Mucosa of descending colon (tissue), 3 donors: ENCODE measurements at regions not wholly inside any gene's neighbourhood (a gene's known extent, or its start where the extent isn't known, plus 50 kb on each side); places are given as distances from the start of the nearest gene placed in this dataset. TPM values are rescaled to one million over a fixed set of nuclear protein-coding genes. Genes with fewer than 3 reads are reported as not detected.
A peak's percentile ranks its signal among the peaks of the same experiment; 100 is the strongest.

Experiments
- ATAC-seq: fragments of 200-7000 bp; cut with Tn5 transposase; one replicate; pipeline ENCODE4 v1.9.1; 2020; ENCODE audit warnings: mild to moderate bottlenecking, moderate library complexity
- DNase-seq, 3 donors: peaks; one replicate each; pipeline ENCODE4 v3.0.0-alpha.2; 2020
- H3K36me3 ChIP-seq: fragments of 200-600 bp; one replicate; pipeline ENCODE4 v1.8.0; 2021; ENCODE audit warnings: low read depth, mild to moderate bottlenecking
- H3K4me1 ChIP-seq: fragments of 200-600 bp; one replicate; pipeline ENCODE4 v1.8.0; 2021; ENCODE audit warnings: low read depth, mild to moderate bottlenecking
- H3K4me3 ChIP-seq: fragments of 200-600 bp; one replicate; pipeline ENCODE4 v1.8.0; 2021; ENCODE audit warnings: mild to moderate bottlenecking
- H3K9me3 ChIP-seq: fragments of 200-600 bp; one replicate; pipeline ENCODE4 v1.8.0; 2021; ENCODE audit warnings: mild to moderate bottlenecking
- CTCF ChIP-seq: fragments of 200-600 bp; IDR thresholded peaks from one replicate; pipeline ENCODE4 v1.8.0; 2022; ENCODE audit warnings: antibody characterized with exemption, mild to moderate bottlenecking
- intact Hi-C, 2 donors: fragments of 100-400 bp; cut with DNase I in 1 of 2; cut with micrococcal nuclease in 1 of 2; formaldehyde crosslinking; loops; one replicate each; pipeline versions ENCODE4 v1.11.0 to v1.11.1; 2022; cut with DNase I, micrococcal nuclease
- microRNA-seq: library from miRNA; unstranded; fragments of <30 nt; microRNA quantifications from one replicate; pipeline ENCODE4, GENCODE V29; 2019
- donor health status: DM: no; HTN: no; CAD: no; lungs with moderate emphysema.
- donor health status: DM: no; HTN: no; CAD: no.
- donor health status: DM: no; HTN: yes; CAD: no.

GRCh38 chr2:64400733-64401528 is 53.0 kb upstream of the LGALSL start:
- peak; percentile 43 to 67 (median 60) for DNase-seq
- peaks cover 57% of the 10 kb centered on the region for H3K4me1 ChIP-seq

GRCh38 chr2:64401529-64401880 is 52.5 kb upstream of the LGALSL start:
- TF ChIP-seq CTCF: no peak
- Histone ChIP-seq H3K4me1 (peaks cover 61% of the 10 kb centered on the region), H3K36me3 (no peaks in the 10 kb centered on the region), H3K9me3 (no peaks in the 10 kb centered on the region), H3K4me3 (no peak overlapping the region)
- ATAC-seq: peak; percentile 28
- peak in 2 of 3 donors; percentile 48 to 70 for DNase-seq
- intact Hi-C loops: loop anchor here in 1 of 2 donors (10.0 kb wide), 1 partner anchor 53 kb away; the partner anchor contains the start of gene LGALSL

More at GRCh38 chr2:64400733-64401528, 53.0 kb upstream of the LGALSL start:
- Histone ChIP-seq H3K9me3 (no peaks in the 10 kb centered on the region), H3K4me3 (no peak overlapping the region), H3K36me3 (no peaks in the 10 kb centered on the region)
- intact Hi-C loops: loop anchor here in 1 of 2 donors (10.0 kb wide), 1 partner anchor 54 kb away; the partner anchor contains the start of gene LGALSL
- peak; percentile 39 for ATAC-seq
- no peak for TF ChIP-seq CTCF

- H3K4me3 ChIP-seq: no peak overlapping the region
- intact Hi-C loops: loop anchor here in 1 of 2 donors (10.0 kb wide), 1 partner anchor 52 kb away; the partner anchor contains the start of gene LGALSL
- DNase-seq: no peak
- peaks cover 70% of the 10 kb centered on the region for H3K4me1 ChIP-seq
- no peaks in the 10 kb centered on the region for H3K9me3 ChIP-seq
- no peak for ATAC-seq
- TF ChIP-seq CTCF: no peak
- H3K36me3 ChIP-seq: no peaks in the 10 kb centered on the region
Measured at GRCh38 chr2:64402876-64403275, 51.1 kb upstream of the LGALSL start.

- no peak for ATAC-seq
- TF ChIP-seq CTCF: no peak
- Histone ChIP-seq H3K4me1 (peaks cover 70% of the 10 kb centered on the region), H3K36me3 (no peaks in the 10 kb centered on the region), H3K4me3 (no peak overlapping the region), H3K9me3 (no peaks in the 10 kb centered on the region)
- intact Hi-C loops: loop anchor here in 1 of 2 donors (10.0 kb wide), 1 partner anchor 51 kb away; the partner anchor contains the start of gene LGALSL
- DNase-seq: peak in 1 of 3 donors; percentile 23
Measured at GRCh38 chr2:64403426-64403825, 50.5 kb upstream of the LGALSL start.

GRCh38 chr2:64404002-64404731 is 49.8 kb upstream of the LGALSL start:
- H3K4me1 ChIP-seq: peaks cover 70% of the 10 kb centered on the region
- H3K9me3 ChIP-seq: no peaks in the 10 kb centered on the region
- H3K4me3 ChIP-seq: no peak overlapping the region
- TF ChIP-seq CTCF: no peak
- peak; percentile 32 for ATAC-seq
- peak; percentile 79 to 84 (median 83) for DNase-seq
- intact Hi-C loops: loop anchor here in 1 of 2 donors (10.0 kb wide), 1 partner anchor 51 kb away; the partner anchor contains the start of gene LGALSL
- H3K36me3 ChIP-seq: no peaks in the 10 kb centered on the region

Small RNA genes lying in the stretch of these regions (microRNA-seq; reads per million reads assigned to microRNA genes)
- gene MIR4433A (not detected), gene MIR4433B (not detected)
